Activated CD8-positive, alpha-beta T cell treated with anti-CD3 and anti-CD28 coated beads for 36 hours (primary cell): ENCODE measurements at regions not wholly inside any gene's neighbourhood (a gene's known extent, or its start where the extent isn't known, plus 50 kb on each side); places are given as distances from the start of the nearest gene placed in this dataset.

Experiments used
- ATAC-seq: fragments of 200-7000 bp; cut with Tn5 transposase; one replicate; pipeline ENCODE4 v1.10.0; 2021; ENCODE audit warnings: mild to moderate bottlenecking, moderate library complexity
- CTCF ChIA-PET: fragments of 350-600 bp; sonication (Branson Sonifier 250); formaldehyde crosslinking; loops from one replicate; lab custom pipeline; 2021; ENCODE audit warnings: antibody characterized with exemption; lab: Charles Lee
- POLR2A ChIA-PET: fragments of 350-600 bp; sonication (Branson Sonifier 250); formaldehyde crosslinking; loops from one replicate; lab custom pipeline; 2021; ENCODE audit warnings: antibody characterized with exemption; lab: Charles Lee
- DNase-seq: peaks from one replicate; pipeline ENCODE4 v3.0.0-alpha.2; 2020
- H3K27ac Mint-ChIP-seq: one replicate; pipeline ENCODE4 v1.8.0; 2021; ENCODE audit warnings: mild to moderate bottlenecking, mixed read lengths
- H3K27me3 Mint-ChIP-seq: one replicate; pipeline ENCODE4 v1.8.0; 2021; ENCODE audit warnings: mixed read lengths
- H3K36me3 Mint-ChIP-seq: one replicate; pipeline ENCODE4 v1.8.0; 2021; ENCODE audit warnings: low read depth, mixed read lengths
- H3K4me1 Mint-ChIP-seq: one replicate; pipeline ENCODE4 v1.8.0; 2021; ENCODE audit warnings: low read depth, mixed read lengths
- H3K4me3 Mint-ChIP-seq: one replicate; pipeline ENCODE4 v1.8.0; 2021; ENCODE audit warnings: mild to moderate bottlenecking, moderate library complexity, mixed read lengths
- H3K9me3 Mint-ChIP-seq: one replicate; pipeline ENCODE4 v1.8.0; 2021; ENCODE audit warnings: mixed read lengths
- CTCF ChIP-seq: fragments of 200-600 bp; IDR thresholded peaks from one replicate; pipeline ENCODE4 v1.8.0; 2022; ENCODE audit warnings: antibody characterized with exemption, mild to moderate bottlenecking
- intact Hi-C: fragments of 100-400 bp; cut with micrococcal nuclease; formaldehyde crosslinking; loops from one replicate; pipeline ENCODE4 v1.10.0; 2022

GRCh38 chr6:15826814-15827318 lies 164.0 kb upstream of the DTNBP1 start:
- H3K27ac Mint-ChIP-seq = no peak overlapping the region
- DNase-seq = no peak
- CTCF ChIA-PET = no interaction called here
- POLR2A ChIA-PET = no interaction called here
- no peak overlapping the region for H3K4me3 Mint-ChIP-seq
- no peak for TF ChIP-seq CTCF
- peaks cover 7% of the 10 kb centered on the region for H3K27me3 Mint-ChIP-seq
- H3K9me3 Mint-ChIP-seq = no peaks in the 10 kb centered on the region
- no peak for ATAC-seq
- intact Hi-C loops = no loop called here
- H3K4me1 Mint-ChIP-seq = no peaks in the 10 kb centered on the region
- no peaks in the 10 kb centered on the region for H3K36me3 Mint-ChIP-seq

GRCh38 chr6:15825332-15825930 lies 162.6 kb upstream of the DTNBP1 start:
- DNase-seq = no peak
- no peak for ATAC-seq
- H3K4me1 Mint-ChIP-seq = no peaks in the 10 kb centered on the region
- H3K36me3 Mint-ChIP-seq = no peaks in the 10 kb centered on the region
- TF ChIP-seq CTCF = no peak
- ChIA-PET POLR2A (no interaction called here), CTCF (interaction anchor here (1.7 kb wide), 1 partner anchor 134 kb away, joined by 4 read pairs; no protein-coding TSS in a partner anchor)
- H3K4me3 Mint-ChIP-seq = no peak overlapping the region
- intact Hi-C loops = no loop called here
- H3K27me3 Mint-ChIP-seq = peaks cover 7% of the 10 kb centered on the region
- no peak overlapping the region for H3K27ac Mint-ChIP-seq
- H3K9me3 Mint-ChIP-seq = no peaks in the 10 kb centered on the region

GRCh38 chr6:15824811-15825210 lies 162.0 kb upstream of the DTNBP1 start:
- H3K4me3 Mint-ChIP-seq = no peak overlapping the region
- ChIA-PET CTCF (interaction anchor here (1.7 kb wide), 1 partner anchor 133 kb away, joined by 4 read pairs; no protein-coding TSS in a partner anchor), POLR2A (no interaction called here)
- H3K4me1 Mint-ChIP-seq = no peaks in the 10 kb centered on the region
- no peaks in the 10 kb centered on the region for H3K9me3 Mint-ChIP-seq
- H3K27ac Mint-ChIP-seq = no peak overlapping the region
- H3K36me3 Mint-ChIP-seq = no peaks in the 10 kb centered on the region
- no peak for DNase-seq
- no peak for TF ChIP-seq CTCF
- ATAC-seq = no peak
- intact Hi-C loops = no loop called here
- H3K27me3 Mint-ChIP-seq = peaks cover 7% of the 10 kb centered on the region

GRCh38 chr6:15823838-15824414 lies 161.1 kb upstream of the DTNBP1 start:
- DNase-seq (no peak), ATAC-seq (no peak)
- H3K36me3 Mint-ChIP-seq = no peaks in the 10 kb centered on the region
- no peak for TF ChIP-seq CTCF
- no peaks in the 10 kb centered on the region for H3K4me1 Mint-ChIP-seq
- H3K4me3 Mint-ChIP-seq = no peak overlapping the region
- POLR2A ChIA-PET = no interaction called here
- CTCF ChIA-PET = no interaction called here
- intact Hi-C loops = no loop called here
- H3K27ac Mint-ChIP-seq = no peak overlapping the region
- H3K27me3 Mint-ChIP-seq = peaks cover 9% of the 10 kb centered on the region
- no peaks in the 10 kb centered on the region for H3K9me3 Mint-ChIP-seq

GRCh38 chr6:15822835-15823234 lies 160.0 kb upstream of the DTNBP1 start:
- DNase-seq (no peak), ATAC-seq (no peak)
- H3K9me3 Mint-ChIP-seq = no peaks in the 10 kb centered on the region
- no peaks in the 10 kb centered on the region for H3K36me3 Mint-ChIP-seq
- H3K4me1 Mint-ChIP-seq = no peaks in the 10 kb centered on the region
- ChIA-PET CTCF (no interaction called here), POLR2A (no interaction called here)
- peaks cover 9% of the 10 kb centered on the region for H3K27me3 Mint-ChIP-seq
- TF ChIP-seq CTCF = no peak
- no peak overlapping the region for H3K4me3 Mint-ChIP-seq
- H3K27ac Mint-ChIP-seq = no peak overlapping the region
- intact Hi-C loops = no loop called here
